Liver (tissue), 3 donors: ENCODE measurements at regions not wholly inside any gene's neighbourhood (a gene's known extent, or its start where the extent isn't known, plus 50 kb on each side); places are given as distances from the start of the nearest gene placed in this dataset.

Experiments
- CTCF ChIP-seq: fragments of 150-350 bp; IDR thresholded peaks from 2 replicates; pipeline ENCODE4 v1.5.1; 2017; ENCODE audit warnings: improper control_type of control experiment, low read depth, low read length; ENCODE audit not compliant: missing input control
- EGR1 ChIP-seq, 2 donors: IDR thresholded peaks; 2 replicates each; pipeline ENCODE4 v1.6.1; 2016 to 2018; ENCODE audit warnings: antibody characterized with exemption in 2 of 2, low read depth in 2 of 2
- FOXA1 ChIP-seq: IDR thresholded peaks from 2 replicates; pipeline ENCODE4 v1.6.1; 2016; ENCODE audit warnings: antibody characterized with exemption
- GABPA ChIP-seq, 2 donors: IDR thresholded peaks in 1 of 2; conservative IDR thresholded peaks in 1 of 2; 2 replicates each; pipeline ENCODE4 v1.6.1; 2016; ENCODE audit warnings: antibody characterized with exemption in 2 of 2, mild to moderate bottlenecking in 1 of 2, moderate library complexity in 1 of 2
- JUND ChIP-seq, 2 donors: IDR thresholded peaks; 2 replicates each; pipeline ENCODE4 v1.6.1; 2016; ENCODE audit warnings: antibody characterized with exemption in 2 of 2
- MAX ChIP-seq: IDR thresholded peaks from 2 replicates; pipeline ENCODE4 v1.6.1; 2016; ENCODE audit warnings: antibody characterized with exemption
- NR2F2 ChIP-seq: IDR thresholded peaks from 2 replicates; pipeline ENCODE4 v1.6.1; 2016; ENCODE audit warnings: antibody characterized with exemption
- RAD21 ChIP-seq, 2 donors: IDR thresholded peaks; 2 replicates each; pipeline ENCODE4 v1.6.1; 2016; ENCODE audit warnings: antibody characterized with exemption in 2 of 2, mild to moderate bottlenecking in 2 of 2
- RXRA ChIP-seq, 2 donors: IDR thresholded peaks; 2 replicates each; pipeline ENCODE4 v1.6.1; 2017 to 2018; ENCODE audit warnings: antibody characterized with exemption in 2 of 2, mild to moderate bottlenecking in 1 of 2
- SP1 ChIP-seq: IDR thresholded peaks from 2 replicates; pipeline ENCODE4 v1.6.1; 2018; ENCODE audit warnings: antibody characterized with exemption, mild to moderate bottlenecking
- TAF1 ChIP-seq: conservative IDR thresholded peaks from 2 replicates; pipeline ENCODE4 v1.6.1; 2016; ENCODE audit warnings: antibody characterized with exemption, mild to moderate bottlenecking
- YY1 ChIP-seq: IDR thresholded peaks from 2 replicates; pipeline ENCODE4 v1.6.1; 2016; ENCODE audit warnings: antibody characterized with exemption, mild to moderate bottlenecking
- ZBTB33 ChIP-seq: IDR thresholded peaks from 2 replicates; pipeline ENCODE4 v1.6.1; 2016; ENCODE audit warnings: antibody characterized with exemption
- donor health status: healthy.
- donor health status: healthy.

- no peak for TF ChIP-seq CTCF
- no peak for TF ChIP-seq SP1
- no peak for TF ChIP-seq MAX
- no peak for TF ChIP-seq RAD21 (IDR thresholded peaks at IDR 0.05)
- no peak for TF ChIP-seq RXRA (IDR thresholded peaks at IDR 0.05)
- TF ChIP-seq EGR1 (IDR thresholded peaks at IDR 0.05; ENCODE audit: low read depth in 2 of 2): no peak
- no peak for TF ChIP-seq JUND (IDR thresholded peaks at IDR 0.05)
- TF ChIP-seq GABPA (IDR thresholded peaks at IDR 0.05 in 1 of 2, conservative IDR thresholded peaks at IDR 0.05 in 1 of 2): no peak
- TF ChIP-seq TAF1: no peak
- TF ChIP-seq FOXA1: no peak
- TF ChIP-seq YY1: no peak
- TF ChIP-seq ZBTB33: no peak
- no peak for TF ChIP-seq NR2F2
Observed at GRCh38 chr1:103467100-103467499, 58.4 kb upstream of the RNPC3 start.
